ENCODE measurements at regions not wholly inside any gene's neighbourhood (a gene's known extent, or its start where the extent isn't known, plus 50 kb on each side); places are given as distances from the start of the nearest gene placed in this dataset.
"Not testable (repeated sequence)": the region's sequence is repeated elsewhere in the genome, so short reads cannot be mapped to it uniquely, and the experiment has no call there.

DNA sequence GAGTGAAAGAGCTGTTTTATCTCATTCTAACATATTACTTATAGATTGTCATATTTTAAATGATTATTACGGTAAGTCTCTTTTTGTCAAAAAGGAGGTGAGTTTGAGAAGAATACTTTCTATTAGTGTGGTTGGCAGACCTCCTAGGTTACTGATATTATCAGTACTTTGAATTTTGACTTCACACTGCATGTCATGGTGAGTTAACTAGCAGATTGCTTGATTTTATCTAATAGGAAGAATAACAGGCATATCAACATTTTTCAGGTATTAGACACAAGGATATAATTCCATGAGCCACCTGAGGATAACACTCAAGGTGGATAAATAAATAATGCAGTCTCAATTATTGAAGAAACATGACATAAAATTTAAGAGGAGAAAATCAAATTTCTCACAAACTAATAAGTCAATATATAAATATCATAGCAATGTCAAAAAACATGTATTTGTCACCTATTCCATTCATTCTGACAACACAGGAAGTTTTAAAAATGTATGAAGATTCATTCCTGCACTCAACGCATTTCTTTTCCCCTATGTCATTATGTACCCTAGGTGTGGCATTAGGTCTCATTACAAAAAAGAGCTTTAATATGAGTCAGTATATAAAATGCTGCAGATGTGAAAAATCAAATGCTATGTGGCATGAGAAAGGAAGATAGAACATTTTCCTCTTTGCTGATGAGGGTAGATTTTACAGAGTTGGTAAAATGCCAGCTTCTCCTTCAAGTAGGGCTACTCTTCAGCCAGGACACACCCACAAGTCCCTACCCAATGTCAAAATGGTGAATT is 1621.6 kb downstream of the REEP3 start:
- Histone ChIP-seq H3K4me3 (ENCODE audit: low read length) (no peak overlapping the region), H3K4me1 (ENCODE audit: control insufficient read depth, insufficient read depth, low read length) (no peaks in the 10 kb centered on the region), H3K9me3 (ENCODE audit: control insufficient read depth, low read length) (no peaks in the 10 kb centered on the region), H3K27me3 (ENCODE audit: control insufficient read depth, insufficient read depth, low read length) (no peaks in the 10 kb centered on the region), H3K36me3 (ENCODE audit: control insufficient read depth, insufficient read depth, low read length) (no peaks in the 10 kb centered on the region), H3K9ac (ENCODE audit: low read length) (no peak overlapping the region)

DNA sequence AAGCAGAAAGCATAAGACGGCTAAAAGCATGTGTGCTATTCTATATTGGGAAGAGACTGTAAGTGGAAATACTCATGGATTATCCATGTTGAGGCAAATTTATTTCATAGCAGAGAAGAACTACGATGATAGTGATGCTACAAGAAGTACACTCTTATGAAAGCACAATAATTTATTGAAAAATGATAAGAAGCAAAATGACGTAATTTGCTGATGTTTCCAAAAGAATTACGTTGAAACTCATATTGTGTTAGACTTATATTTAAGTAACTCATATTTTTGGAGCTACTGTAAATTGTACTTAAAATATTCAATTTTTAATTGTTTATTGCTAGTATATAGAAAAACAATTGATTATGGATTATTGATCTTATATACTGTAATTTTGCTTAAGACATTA is 1622.5 kb downstream of the REEP3 start:
- H3K4me3 ChIP-seq (ENCODE audit: low read length) = no peak overlapping the region
- no peaks in the 10 kb centered on the region for H3K4me1 ChIP-seq (ENCODE audit: control insufficient read depth, insufficient read depth, low read length)
- H3K36me3 ChIP-seq (ENCODE audit: control insufficient read depth, insufficient read depth, low read length) = no peaks in the 10 kb centered on the region
- no peaks in the 10 kb centered on the region for H3K27me3 ChIP-seq (ENCODE audit: control insufficient read depth, insufficient read depth, low read length)
- no peak overlapping the region for H3K9ac ChIP-seq (ENCODE audit: low read length)
- no peaks in the 10 kb centered on the region for H3K9me3 ChIP-seq (ENCODE audit: control insufficient read depth, low read length)

DNA sequence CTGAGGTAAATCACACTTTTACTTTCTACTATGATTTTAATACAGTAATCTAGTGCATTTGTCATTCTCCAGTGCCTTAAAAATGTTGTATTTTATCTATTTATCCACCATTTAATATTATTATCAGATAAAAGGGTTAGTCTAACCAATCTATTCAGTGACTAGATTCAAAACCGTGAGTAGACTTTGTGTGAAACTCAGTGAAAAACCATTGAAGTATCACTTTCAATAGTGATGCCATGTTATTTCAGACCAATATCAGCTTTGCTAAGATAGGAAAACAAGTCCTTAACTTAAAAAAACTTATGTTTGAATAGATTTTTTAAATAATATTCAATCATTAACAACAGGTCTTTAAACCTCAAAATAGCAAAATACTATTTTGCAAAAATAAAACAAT is 1628.7 kb downstream of the REEP3 start:
- Histone ChIP-seq H3K9ac (ENCODE audit: low read length) (no peak overlapping the region), H3K4me3 (ENCODE audit: low read length) (no peak overlapping the region)

DNA sequence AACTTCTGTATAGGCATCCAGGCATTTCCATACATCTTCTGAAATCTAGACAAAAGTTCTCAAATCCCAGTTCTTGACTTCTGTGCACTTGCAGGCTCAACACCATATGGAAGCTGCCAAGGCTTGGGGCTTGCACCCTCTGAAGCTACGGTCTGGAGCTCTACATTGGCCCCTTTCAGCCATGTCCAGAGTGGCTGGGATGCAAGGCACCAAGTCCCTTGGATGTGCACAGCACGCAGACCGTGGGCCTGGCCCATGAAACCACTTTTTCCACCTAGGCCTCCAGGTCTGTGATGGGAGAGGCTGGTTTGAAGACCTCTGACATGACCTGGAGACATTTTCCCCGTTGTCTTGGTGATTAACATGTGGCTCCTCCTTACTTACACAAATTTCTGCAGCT is 1645.1 kb downstream of the REEP3 start:
- Histone ChIP-seq H3K27me3 (ENCODE audit: control insufficient read depth, insufficient read depth, low read length) (no peaks in the 10 kb centered on the region), H3K4me1 (ENCODE audit: control insufficient read depth, insufficient read depth, low read length) (no peaks in the 10 kb centered on the region), H3K9me3 (ENCODE audit: control insufficient read depth, low read length) (no peaks in the 10 kb centered on the region), H3K4me3 (ENCODE audit: low read length) (no peak overlapping the region), H3K9ac (ENCODE audit: low read length) (no peak overlapping the region), H3K36me3 (ENCODE audit: control insufficient read depth, insufficient read depth, low read length) (no peaks in the 10 kb centered on the region)

More for the DNA sequence above, 1628.7 kb downstream of the REEP3 start:
- Histone ChIP-seq H3K9me3 (ENCODE audit: control insufficient read depth, low read length) (no peaks in the 10 kb centered on the region), H3K27me3 (ENCODE audit: control insufficient read depth, insufficient read depth, low read length) (no peaks in the 10 kb centered on the region), H3K4me1 (ENCODE audit: control insufficient read depth, insufficient read depth, low read length) (no peaks in the 10 kb centered on the region), H3K36me3 (ENCODE audit: control insufficient read depth, insufficient read depth, low read length) (no peaks in the 10 kb centered on the region)

DNA sequence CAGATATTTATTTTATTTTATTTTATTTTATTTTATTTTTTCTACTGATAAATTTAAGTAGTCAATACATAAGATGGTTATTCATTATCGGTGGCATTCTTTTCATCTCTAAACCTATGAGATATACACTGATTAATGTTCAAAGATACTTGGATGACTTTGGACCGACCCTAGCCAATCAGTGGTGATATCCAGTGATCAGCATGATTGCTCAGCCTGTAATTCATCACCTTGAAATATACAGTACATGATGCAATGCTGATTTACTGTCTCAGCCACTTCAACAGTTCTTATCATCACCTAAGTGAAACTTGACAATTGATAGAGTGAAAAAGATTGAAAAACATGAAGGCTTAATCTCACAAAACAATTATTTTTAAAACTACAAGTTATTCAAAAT is 1651.0 kb downstream of the REEP3 start:
- Histone ChIP-seq H3K4me3 (ENCODE audit: low read length) (no peak overlapping the region), H3K9me3 (ENCODE audit: control insufficient read depth, low read length) (no peaks in the 10 kb centered on the region), H3K4me1 (ENCODE audit: control insufficient read depth, insufficient read depth, low read length) (no peaks in the 10 kb centered on the region), H3K9ac (ENCODE audit: low read length) (no peak overlapping the region), H3K36me3 (ENCODE audit: control insufficient read depth, insufficient read depth, low read length) (no peaks in the 10 kb centered on the region), H3K27me3 (ENCODE audit: control insufficient read depth, insufficient read depth, low read length) (no peaks in the 10 kb centered on the region)

DNA sequence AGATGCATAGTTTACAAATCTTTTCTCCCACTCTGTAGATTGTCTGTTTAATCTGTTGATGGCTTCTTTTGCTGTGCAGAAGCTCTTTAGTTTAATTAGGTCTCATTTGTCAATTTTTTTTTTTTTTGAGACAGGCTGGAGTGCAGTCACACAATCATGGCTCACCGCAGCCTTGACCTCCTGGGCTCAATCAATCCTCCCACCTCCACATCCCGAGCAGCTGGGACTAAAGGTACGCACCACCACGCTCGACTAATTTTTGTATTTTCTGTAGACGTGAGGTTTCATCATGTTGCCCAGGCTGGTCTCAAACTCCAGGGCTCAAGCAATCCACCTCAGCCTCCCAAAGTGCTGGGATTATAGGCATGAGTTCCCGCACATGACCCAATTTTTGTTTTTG is 1655.8 kb downstream of the REEP3 start:
- H3K27me3 ChIP-seq (ENCODE audit: control insufficient read depth, insufficient read depth, low read length) = no peaks in the 10 kb centered on the region
- H3K4me1 ChIP-seq (ENCODE audit: control insufficient read depth, insufficient read depth, low read length) = no peaks in the 10 kb centered on the region
- no peaks in the 10 kb centered on the region for H3K36me3 ChIP-seq (ENCODE audit: control insufficient read depth, insufficient read depth, low read length)
- H3K9me3 ChIP-seq (ENCODE audit: control insufficient read depth, low read length) = no peaks in the 10 kb centered on the region
- H3K4me3 ChIP-seq (ENCODE audit: low read length) = no peak overlapping the region
- no peak overlapping the region for H3K9ac ChIP-seq (ENCODE audit: low read length)

DNA sequence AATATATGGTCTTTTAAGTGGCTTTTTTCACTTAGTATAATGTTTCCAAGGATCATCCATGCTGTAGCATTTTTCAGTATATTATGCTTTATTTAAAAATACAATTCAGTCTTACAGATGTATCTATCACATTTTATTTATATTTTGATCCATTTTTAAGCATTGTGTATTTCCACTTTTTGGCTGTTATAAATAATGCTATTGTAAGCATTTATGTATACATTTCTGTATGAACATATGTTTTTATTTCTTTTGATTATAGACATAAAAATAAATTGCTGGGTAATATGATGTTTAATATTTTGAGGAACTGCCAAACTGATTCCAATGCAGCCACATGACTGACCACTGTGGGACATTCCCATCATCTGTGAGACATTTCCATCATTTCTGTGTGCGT is 1662.0 kb downstream of the REEP3 start:
- no peak overlapping the region for H3K4me3 ChIP-seq (ENCODE audit: low read length)
- H3K9ac ChIP-seq (ENCODE audit: low read length) = no peak overlapping the region
- no peaks in the 10 kb centered on the region for H3K36me3 ChIP-seq (ENCODE audit: control insufficient read depth, insufficient read depth, low read length)
- no peaks in the 10 kb centered on the region for H3K4me1 ChIP-seq (ENCODE audit: control insufficient read depth, insufficient read depth, low read length)
- no peaks in the 10 kb centered on the region for H3K27me3 ChIP-seq (ENCODE audit: control insufficient read depth, insufficient read depth, low read length)
- H3K9me3 ChIP-seq (ENCODE audit: control insufficient read depth, low read length) = no peaks in the 10 kb centered on the region

DNA sequence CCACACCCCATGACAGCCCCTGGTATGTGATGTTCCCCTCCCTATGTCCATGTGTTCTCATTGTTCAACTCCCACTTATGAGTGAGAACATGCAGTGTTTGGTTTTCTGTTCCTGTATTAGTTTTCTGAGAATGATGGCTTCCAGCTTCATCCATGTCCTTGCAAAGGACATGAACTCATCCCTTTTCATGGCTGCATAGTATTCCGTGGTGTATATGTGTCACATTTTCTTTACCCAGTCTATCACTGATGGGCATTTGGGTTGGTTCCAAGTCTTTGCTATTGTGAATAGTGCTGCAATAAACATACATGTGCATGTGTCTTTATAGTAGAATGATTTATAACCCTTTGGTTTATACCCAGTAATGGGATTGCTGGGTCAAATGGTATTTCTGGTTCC is 1665.5 kb downstream of the REEP3 start:
- not testable (repeated sequence) for H3K27me3 ChIP-seq (ENCODE audit: control insufficient read depth, insufficient read depth, low read length); H3K9me3 ChIP-seq (ENCODE audit: control insufficient read depth, low read length); H3K4me3 ChIP-seq (ENCODE audit: low read length); H3K4me1 ChIP-seq (ENCODE audit: control insufficient read depth, insufficient read depth, low read length); H3K36me3 ChIP-seq (ENCODE audit: control insufficient read depth, insufficient read depth, low read length); H3K9ac ChIP-seq (ENCODE audit: low read length)

DNA sequence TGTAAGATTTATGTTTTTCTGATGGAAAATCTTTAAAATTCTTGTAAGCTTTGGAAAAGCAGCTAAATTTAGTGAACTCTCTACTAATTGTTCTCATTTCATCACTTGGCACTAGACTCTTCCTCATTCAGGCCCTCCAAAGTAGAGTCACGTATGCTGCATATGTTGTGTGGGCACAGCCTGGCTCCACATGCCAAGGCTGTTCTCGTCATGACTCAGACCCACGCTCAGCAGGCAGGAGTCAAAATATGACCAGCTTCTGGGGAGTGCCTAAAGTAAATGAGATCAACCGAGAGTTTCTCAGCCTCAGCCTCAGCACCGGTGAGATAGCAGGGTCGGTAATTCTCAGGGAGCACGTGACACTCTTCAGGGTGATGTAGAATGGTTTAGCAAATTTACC is 1672.9 kb downstream of the REEP3 start:
- Histone ChIP-seq H3K4me1 (ENCODE audit: control insufficient read depth, insufficient read depth, low read length) (no peaks in the 10 kb centered on the region), H3K9ac (ENCODE audit: low read length) (no peak overlapping the region), H3K27me3 (ENCODE audit: control insufficient read depth, insufficient read depth, low read length) (no peaks in the 10 kb centered on the region), H3K9me3 (ENCODE audit: control insufficient read depth, low read length) (no peaks in the 10 kb centered on the region), H3K36me3 (ENCODE audit: control insufficient read depth, insufficient read depth, low read length) (no peaks in the 10 kb centered on the region), H3K4me3 (ENCODE audit: low read length) (no peak overlapping the region)

DNA sequence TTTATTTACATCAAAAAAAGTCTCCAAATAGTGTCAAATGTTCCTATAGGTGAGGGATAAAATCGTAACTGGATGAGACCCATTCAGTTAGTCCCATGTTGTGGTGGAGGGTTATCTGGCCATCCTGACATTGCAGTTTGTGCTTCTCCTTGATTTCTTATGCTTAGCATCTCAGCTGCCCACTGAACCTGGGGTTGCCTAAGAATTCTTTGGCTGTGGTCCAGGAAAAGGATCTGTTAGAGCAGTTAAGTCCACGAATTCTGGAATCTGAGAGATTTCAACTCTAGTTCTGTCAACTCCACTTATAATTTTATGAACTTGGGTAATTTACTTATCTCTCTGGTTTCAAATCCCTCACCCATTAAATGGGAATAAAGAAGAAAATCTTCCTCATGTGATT is 1673.4 kb downstream of the REEP3 start:
- no peaks in the 10 kb centered on the region for H3K9me3 ChIP-seq (ENCODE audit: control insufficient read depth, low read length)
- no peak overlapping the region for H3K9ac ChIP-seq (ENCODE audit: low read length)
- H3K4me3 ChIP-seq (ENCODE audit: low read length) = no peak overlapping the region
- H3K4me1 ChIP-seq (ENCODE audit: control insufficient read depth, insufficient read depth, low read length) = no peaks in the 10 kb centered on the region
- no peaks in the 10 kb centered on the region for H3K27me3 ChIP-seq (ENCODE audit: control insufficient read depth, insufficient read depth, low read length)
- no peaks in the 10 kb centered on the region for H3K36me3 ChIP-seq (ENCODE audit: control insufficient read depth, insufficient read depth, low read length)

DNA sequence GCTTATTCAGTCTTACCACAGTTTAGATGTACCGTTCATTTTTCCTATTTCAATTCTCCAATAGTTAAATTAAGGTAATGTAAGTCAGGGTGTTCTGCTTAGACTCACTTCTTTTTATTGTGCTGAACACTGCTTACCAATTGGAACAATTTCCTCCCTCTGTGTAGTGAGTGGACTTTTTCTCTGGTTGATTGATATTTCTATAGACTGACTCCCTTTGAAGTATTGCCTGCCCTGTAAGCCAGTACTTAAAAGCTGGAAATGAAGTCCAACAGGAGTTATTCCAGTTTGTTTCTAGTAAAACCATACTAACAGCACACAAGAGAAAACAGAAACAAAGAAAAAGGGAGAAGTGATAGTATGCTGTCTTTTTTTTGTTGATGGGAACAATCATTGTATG is 1674.9 kb downstream of the REEP3 start:
- Histone ChIP-seq H3K27me3 (ENCODE audit: control insufficient read depth, insufficient read depth, low read length) (no peaks in the 10 kb centered on the region), H3K9ac (ENCODE audit: low read length) (no peak overlapping the region), H3K4me1 (ENCODE audit: control insufficient read depth, insufficient read depth, low read length) (no peaks in the 10 kb centered on the region), H3K4me3 (ENCODE audit: low read length) (no peak overlapping the region), H3K36me3 (ENCODE audit: control insufficient read depth, insufficient read depth, low read length) (no peaks in the 10 kb centered on the region), H3K9me3 (ENCODE audit: control insufficient read depth, low read length) (no peaks in the 10 kb centered on the region)

DNA sequence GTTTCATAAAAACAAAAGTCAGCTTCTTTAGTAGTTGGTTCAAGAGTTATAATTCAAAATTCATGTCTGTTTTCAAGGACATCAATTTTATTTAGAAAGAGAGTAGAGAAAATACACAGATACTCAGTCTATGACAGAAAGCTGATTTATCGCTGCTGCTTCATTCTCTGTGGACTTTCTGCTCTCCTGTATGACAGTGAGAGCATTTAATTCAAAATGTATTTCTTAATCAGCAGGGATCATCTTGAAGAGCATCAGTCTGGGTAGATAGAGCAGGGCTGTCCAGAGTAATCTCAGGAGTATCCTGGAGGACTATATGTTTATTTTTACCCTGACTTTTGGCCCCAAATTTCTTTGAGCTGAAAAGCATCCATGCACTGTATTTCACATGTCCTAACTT is 1676.7 kb downstream of the REEP3 start:
- Histone ChIP-seq H3K9ac (ENCODE audit: low read length) (no peak overlapping the region), H3K9me3 (ENCODE audit: control insufficient read depth, low read length) (no peaks in the 10 kb centered on the region), H3K27me3 (ENCODE audit: control insufficient read depth, insufficient read depth, low read length) (no peaks in the 10 kb centered on the region), H3K4me1 (ENCODE audit: control insufficient read depth, insufficient read depth, low read length) (no peaks in the 10 kb centered on the region), H3K36me3 (ENCODE audit: control insufficient read depth, insufficient read depth, low read length) (no peaks in the 10 kb centered on the region), H3K4me3 (ENCODE audit: low read length) (no peak overlapping the region)

DNA sequence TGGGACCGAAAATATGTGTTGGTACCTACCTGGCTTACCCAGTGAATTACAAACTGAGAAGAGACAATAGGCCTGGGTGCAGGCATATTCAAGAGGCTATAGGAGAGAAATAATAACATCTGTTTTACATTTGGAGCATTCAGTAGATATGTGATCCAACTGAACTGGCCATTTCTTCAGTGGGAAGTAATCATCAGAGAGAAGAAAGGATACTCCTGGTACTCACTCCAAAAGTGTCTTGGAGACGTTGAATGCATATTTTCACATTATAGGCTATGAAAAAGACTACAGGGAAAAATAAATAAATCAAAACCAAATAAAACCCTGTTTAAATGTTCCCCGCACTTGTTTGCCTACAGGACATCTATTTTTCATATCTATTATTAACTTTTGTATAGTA is 1680.3 kb downstream of the REEP3 start:
- Histone ChIP-seq H3K36me3 (ENCODE audit: control insufficient read depth, insufficient read depth, low read length) (no peaks in the 10 kb centered on the region), H3K9ac (ENCODE audit: low read length) (no peak overlapping the region), H3K9me3 (ENCODE audit: control insufficient read depth, low read length) (no peaks in the 10 kb centered on the region), H3K4me3 (ENCODE audit: low read length) (no peak overlapping the region), H3K4me1 (ENCODE audit: control insufficient read depth, insufficient read depth, low read length) (no peaks in the 10 kb centered on the region), H3K27me3 (ENCODE audit: control insufficient read depth, insufficient read depth, low read length) (no peaks in the 10 kb centered on the region)

All from mucosa of stomach (tissue), 1 donor.